ENCODE measurements at regions not wholly inside any gene's neighbourhood (a gene's known extent, or its start where the extent isn't known, plus 50 kb on each side); places are given as distances from the start of the nearest gene placed in this dataset.
"Not testable (repeated sequence)": the region's sequence is repeated elsewhere in the genome, so short reads cannot be mapped to it uniquely, and the experiment has no call there.

GRCh38 chr5:173677125-173677672, 60.7 kb upstream of the BOD1 start:
- no peak overlapping the region for H3K4me3 ChIP-seq (ENCODE audit: low read depth, low read length)
- TF ChIP-seq CTCF (IDR thresholded peaks at IDR 0.05; ENCODE audit: insufficient read depth, low read length) = no peak
- no peak for DNase-seq (ENCODE audit: low read depth)

GRCh38 chr5:173679909-173680630, 63.6 kb upstream of the BOD1 start:
- H3K4me3 ChIP-seq (ENCODE audit: low read depth, low read length) = no peak overlapping the region
- DNase-seq (ENCODE audit: low read depth) = no peak
- no peak for TF ChIP-seq CTCF (IDR thresholded peaks at IDR 0.05; ENCODE audit: insufficient read depth, low read length)

- no peak for TF ChIP-seq CTCF (IDR thresholded peaks at IDR 0.05; ENCODE audit: insufficient read depth, low read length)
- no peak for DNase-seq (ENCODE audit: low read depth)
- H3K4me3 ChIP-seq (ENCODE audit: low read depth, low read length) = no peak overlapping the region
These were observed 64.3 kb upstream of the BOD1 start for GRCh38 chr5:173680660-173681242.

GRCh38 chr5:173682313-173682712, 65.9 kb upstream of the BOD1 start:
- no peak overlapping the region for H3K4me3 ChIP-seq (ENCODE audit: low read depth, low read length)
- no peak for TF ChIP-seq CTCF (IDR thresholded peaks at IDR 0.05; ENCODE audit: insufficient read depth, low read length)
- no peak for DNase-seq (ENCODE audit: low read depth)

- not testable (repeated sequence) for DNase-seq (ENCODE audit: low read depth); H3K4me3 ChIP-seq (ENCODE audit: low read depth, low read length)
These were observed 68.1 kb upstream of the BOD1 start for GRCh38 chr5:173684535-173684934.

- H3K4me3 ChIP-seq (ENCODE audit: low read depth, low read length) = no peak overlapping the region
- no peak for DNase-seq (ENCODE audit: low read depth)
- no peak for TF ChIP-seq CTCF (IDR thresholded peaks at IDR 0.05; ENCODE audit: insufficient read depth, low read length)
These were observed 70.5 kb upstream of the BOD1 start for GRCh38 chr5:173686950-173687349.

GRCh38 chr5:173688703-173689102, 72.3 kb upstream of the BOD1 start:
- no peak overlapping the region for H3K4me3 ChIP-seq (ENCODE audit: low read depth, low read length)
- DNase-seq (ENCODE audit: low read depth) = no peak
- TF ChIP-seq CTCF (IDR thresholded peaks at IDR 0.05; ENCODE audit: insufficient read depth, low read length) = no peak
